ENCODE measurements at regions not wholly inside any gene's neighbourhood (a gene's known extent, or its start where the extent isn't known, plus 50 kb on each side); places are given as distances from the start of the nearest gene placed in this dataset.

GRCh38 chr1:222331765-222332164 is 216.1 kb downstream of the HHIPL2 start:
- Histone ChIP-seq H3K36me3 (ENCODE audit: control insufficient read depth, insufficient read depth, low read length) (no peaks in the 10 kb centered on the region), H3K4me3 (ENCODE audit: low read length) (no peak overlapping the region), H3K4me1 (ENCODE audit: control insufficient read depth, insufficient read depth, low read length) (no peaks in the 10 kb centered on the region), H3K27ac (ENCODE audit: low read length) (no peak overlapping the region), H3K27me3 (ENCODE audit: control insufficient read depth, insufficient read depth, low read length) (no peaks in the 10 kb centered on the region), H3K9me3 (ENCODE audit: control insufficient read depth, insufficient read depth, low read length) (no peaks in the 10 kb centered on the region)
- no peak for DNase-seq (ENCODE audit: low read depth, low spot score)

- WGBS (ENCODE audit: insufficient coverage, insufficient read length) = no CpG with 5 or more reads among the region's 1 CpG
- Histone ChIP-seq H3K4me1 (ENCODE audit: control insufficient read depth, insufficient read depth, low read length) (no peaks in the 10 kb centered on the region), H3K36me3 (ENCODE audit: control insufficient read depth, insufficient read depth, low read length) (no peaks in the 10 kb centered on the region), H3K4me3 (ENCODE audit: low read length) (no peak overlapping the region), H3K9me3 (ENCODE audit: control insufficient read depth, insufficient read depth, low read length) (no peaks in the 10 kb centered on the region), H3K27ac (ENCODE audit: low read length) (no peak overlapping the region), H3K27me3 (ENCODE audit: control insufficient read depth, insufficient read depth, low read length) (no peaks in the 10 kb centered on the region)
- no peak for DNase-seq (ENCODE audit: low read depth, low spot score)
Measured at GRCh38 chr1:222331340-222331739, 216.6 kb downstream of the HHIPL2 start.

- DNase-seq (ENCODE audit: low read depth, low spot score) = no peak
- Histone ChIP-seq H3K36me3 (ENCODE audit: control insufficient read depth, insufficient read depth, low read length) (no peaks in the 10 kb centered on the region), H3K9me3 (ENCODE audit: control insufficient read depth, insufficient read depth, low read length) (no peaks in the 10 kb centered on the region), H3K27me3 (ENCODE audit: control insufficient read depth, insufficient read depth, low read length) (no peaks in the 10 kb centered on the region), H3K4me1 (ENCODE audit: control insufficient read depth, insufficient read depth, low read length) (no peaks in the 10 kb centered on the region), H3K27ac (ENCODE audit: low read length) (no peak overlapping the region), H3K4me3 (ENCODE audit: low read length) (no peak overlapping the region)
- WGBS (ENCODE audit: insufficient coverage, insufficient read length) = no CpG with 5 or more reads among the region's 3 CpGs
Measured at GRCh38 chr1:222329493-222330045, 218.3 kb downstream of the HHIPL2 start.

GRCh38 chr1:222326710-222327036 is 221.2 kb downstream of the HHIPL2 start:
- H3K9me3 ChIP-seq (ENCODE audit: control insufficient read depth, insufficient read depth, low read length) = no peaks in the 10 kb centered on the region
- no peak overlapping the region for H3K4me3 ChIP-seq (ENCODE audit: low read length)
- no peak overlapping the region for H3K27ac ChIP-seq (ENCODE audit: low read length)
- no peaks in the 10 kb centered on the region for H3K27me3 ChIP-seq (ENCODE audit: control insufficient read depth, insufficient read depth, low read length)
- H3K36me3 ChIP-seq (ENCODE audit: control insufficient read depth, insufficient read depth, low read length) = no peaks in the 10 kb centered on the region
- H3K4me1 ChIP-seq (ENCODE audit: control insufficient read depth, insufficient read depth, low read length) = no peaks in the 10 kb centered on the region
- no peak for DNase-seq (ENCODE audit: low read depth, low spot score)

- no peaks in the 10 kb centered on the region for H3K27me3 ChIP-seq (ENCODE audit: control insufficient read depth, insufficient read depth, low read length)
- no peaks in the 10 kb centered on the region for H3K4me1 ChIP-seq (ENCODE audit: control insufficient read depth, insufficient read depth, low read length)
- DNase-seq (ENCODE audit: low read depth, low spot score) = no peak
- H3K27ac ChIP-seq (ENCODE audit: low read length) = no peak overlapping the region
- H3K9me3 ChIP-seq (ENCODE audit: control insufficient read depth, insufficient read depth, low read length) = no peaks in the 10 kb centered on the region
- no peak overlapping the region for H3K4me3 ChIP-seq (ENCODE audit: low read length)
- no CpG with 5 or more reads among the region's 3 CpGs for WGBS (ENCODE audit: insufficient coverage, insufficient read length)
- H3K36me3 ChIP-seq (ENCODE audit: control insufficient read depth, insufficient read depth, low read length) = no peaks in the 10 kb centered on the region
Measured at GRCh38 chr1:222326006-222326709, 221.7 kb downstream of the HHIPL2 start.

- Histone ChIP-seq H3K36me3 (ENCODE audit: control insufficient read depth, insufficient read depth, low read length) (no peaks in the 10 kb centered on the region), H3K4me3 (ENCODE audit: low read length) (no peak overlapping the region), H3K27me3 (ENCODE audit: control insufficient read depth, insufficient read depth, low read length) (no peaks in the 10 kb centered on the region), H3K4me1 (ENCODE audit: control insufficient read depth, insufficient read depth, low read length) (no peaks in the 10 kb centered on the region), H3K9me3 (ENCODE audit: control insufficient read depth, insufficient read depth, low read length) (no peaks in the 10 kb centered on the region), H3K27ac (ENCODE audit: low read length) (no peak overlapping the region)
- WGBS (ENCODE audit: insufficient coverage, insufficient read length) = no CpG with 5 or more reads among the region's 2 CpGs
- no peak for DNase-seq (ENCODE audit: low read depth, low spot score)
Measured at GRCh38 chr1:222325506-222325905, 222.4 kb downstream of the HHIPL2 start.

GRCh38 chr1:222314839-222315238 is 233.1 kb downstream of the HHIPL2 start:
- Histone ChIP-seq H3K4me3 (ENCODE audit: low read length) (no peak overlapping the region), H3K36me3 (ENCODE audit: control insufficient read depth, insufficient read depth, low read length) (no peaks in the 10 kb centered on the region), H3K9me3 (ENCODE audit: control insufficient read depth, insufficient read depth, low read length) (no peaks in the 10 kb centered on the region), H3K27me3 (ENCODE audit: control insufficient read depth, insufficient read depth, low read length) (no peaks in the 10 kb centered on the region), H3K27ac (ENCODE audit: low read length) (no peak overlapping the region), H3K4me1 (ENCODE audit: control insufficient read depth, insufficient read depth, low read length) (no peaks in the 10 kb centered on the region)
- no peak for DNase-seq (ENCODE audit: low read depth, low spot score)
- WGBS (ENCODE audit: insufficient coverage, insufficient read length) = no CpG with 5 or more reads among the region's 2 CpGs

GRCh38 chr1:222310836-222311235 is 237.1 kb downstream of the HHIPL2 start:
- no peaks in the 10 kb centered on the region for H3K9me3 ChIP-seq (ENCODE audit: control insufficient read depth, insufficient read depth, low read length)
- WGBS (ENCODE audit: insufficient coverage, insufficient read length) = no CpG with 5 or more reads among the region's 5 CpGs
- no peak overlapping the region for H3K27ac ChIP-seq (ENCODE audit: low read length)
- no peaks in the 10 kb centered on the region for H3K36me3 ChIP-seq (ENCODE audit: control insufficient read depth, insufficient read depth, low read length)
- DNase-seq (ENCODE audit: low read depth, low spot score) = no peak
- no peaks in the 10 kb centered on the region for H3K4me1 ChIP-seq (ENCODE audit: control insufficient read depth, insufficient read depth, low read length)
- no peaks in the 10 kb centered on the region for H3K27me3 ChIP-seq (ENCODE audit: control insufficient read depth, insufficient read depth, low read length)
- H3K4me3 ChIP-seq (ENCODE audit: low read length) = no peak overlapping the region

- no CpG with 5 or more reads among the region's 2 CpGs for WGBS (ENCODE audit: insufficient coverage, insufficient read length)
- Histone ChIP-seq H3K4me1 (ENCODE audit: control insufficient read depth, insufficient read depth, low read length) (no peaks in the 10 kb centered on the region), H3K9me3 (ENCODE audit: control insufficient read depth, insufficient read depth, low read length) (no peaks in the 10 kb centered on the region), H3K4me3 (ENCODE audit: low read length) (no peak overlapping the region), H3K27ac (ENCODE audit: low read length) (no peak overlapping the region), H3K27me3 (ENCODE audit: control insufficient read depth, insufficient read depth, low read length) (no peaks in the 10 kb centered on the region), H3K36me3 (ENCODE audit: control insufficient read depth, insufficient read depth, low read length) (no peaks in the 10 kb centered on the region)
- no peak for DNase-seq (ENCODE audit: low read depth, low spot score)
Measured at GRCh38 chr1:222307621-222308020, 240.3 kb downstream of the HHIPL2 start.

- no peak overlapping the region for H3K27ac ChIP-seq (ENCODE audit: low read length)
- no peaks in the 10 kb centered on the region for H3K27me3 ChIP-seq (ENCODE audit: control insufficient read depth, insufficient read depth, low read length)
- H3K9me3 ChIP-seq (ENCODE audit: control insufficient read depth, insufficient read depth, low read length) = no peaks in the 10 kb centered on the region
- no CpG with 5 or more reads among the region's 1 CpG for WGBS (ENCODE audit: insufficient coverage, insufficient read length)
- H3K4me1 ChIP-seq (ENCODE audit: control insufficient read depth, insufficient read depth, low read length) = no peaks in the 10 kb centered on the region
- DNase-seq (ENCODE audit: low read depth, low spot score) = no peak
- H3K36me3 ChIP-seq (ENCODE audit: control insufficient read depth, insufficient read depth, low read length) = no peaks in the 10 kb centered on the region
- no peak overlapping the region for H3K4me3 ChIP-seq (ENCODE audit: low read length)
Measured at GRCh38 chr1:222306512-222306911, 241.4 kb downstream of the HHIPL2 start.

- no peaks in the 10 kb centered on the region for H3K27me3 ChIP-seq (ENCODE audit: control insufficient read depth, insufficient read depth, low read length)
- no peaks in the 10 kb centered on the region for H3K4me1 ChIP-seq (ENCODE audit: control insufficient read depth, insufficient read depth, low read length)
- DNase-seq (ENCODE audit: low read depth, low spot score) = no peak
- H3K9me3 ChIP-seq (ENCODE audit: control insufficient read depth, insufficient read depth, low read length) = no peaks in the 10 kb centered on the region
- H3K27ac ChIP-seq (ENCODE audit: low read length) = no peak overlapping the region
- no peak overlapping the region for H3K4me3 ChIP-seq (ENCODE audit: low read length)
- no peaks in the 10 kb centered on the region for H3K36me3 ChIP-seq (ENCODE audit: control insufficient read depth, insufficient read depth, low read length)
Measured at GRCh38 chr1:222306011-222306410, 241.9 kb downstream of the HHIPL2 start.

Measured in iPS DF 6.9 (cell line).